Kidney (tissue), 13 donors: ENCODE measurements at regions not wholly inside any gene's neighbourhood (a gene's known extent, or its start where the extent isn't known, plus 50 kb on each side); places are given as distances from the start of the nearest gene placed in this dataset.
"Not testable (repeated sequence)": the region's sequence is repeated elsewhere in the genome, so short reads cannot be mapped to it uniquely, and the experiment has no call there.

Source experiments
- DNase-seq, 5 donors: peaks; one replicate each; pipeline ENCODE4 v3.0.0-alpha.2; 2013 to 2020
- FAIRE-seq: peaks from 2 replicates; lab custom pipeline; 2012; peaks lifted over from hg19 to GRCh38; lab: Jason Lieb, UNC
- H3K27ac ChIP-seq, 2 donors: one replicate each; pipeline ENCODE4 v1.7.0; 2013; ENCODE audit warnings: low read depth in 2 of 2, low read length in 2 of 2, inconsistent platforms in 1 of 2
- H3K27me3 ChIP-seq: one replicate; pipeline ENCODE4 v1.7.1; 2013; ENCODE audit warnings: low read length, inconsistent platforms; ENCODE audit not compliant: control insufficient read depth, insufficient read depth
- H3K36me3 ChIP-seq, 3 donors: one replicate each; pipeline versions ENCODE4 v1.7.0 to v1.7.1; 2013; ENCODE audit warnings: low read length in 3 of 3, control low read depth in 1 of 3, inconsistent platforms in 1 of 3; ENCODE audit not compliant: insufficient read depth in 3 of 3, control insufficient read depth in 2 of 3
- H3K4me1 ChIP-seq, 3 donors: one replicate each; pipeline versions ENCODE4 v1.7.0 to v1.7.1; 2013; ENCODE audit warnings: low read length in 3 of 3, inconsistent platforms in 1 of 3, low read depth in 1 of 3; ENCODE audit not compliant: control insufficient read depth in 2 of 3, insufficient read depth in 2 of 3
- H3K4me3 ChIP-seq, 3 donors: one replicate each; pipeline versions ENCODE4 v1.7.0 to v1.8.1; 2013; ENCODE audit warnings: low read length in 3 of 3, control low read depth in 1 of 3, inconsistent platforms in 1 of 3
- H3K9ac ChIP-seq, 3 donors: one replicate each; pipeline versions ENCODE4 v1.7.0 to v1.7.1; 2013; ENCODE audit warnings: low read length in 3 of 3, control low read depth in 1 of 3, inconsistent platforms in 1 of 3
- H3K9me3 ChIP-seq, 3 donors: one replicate each; pipeline versions ENCODE4 v1.7.0 to v1.7.1; 2013; ENCODE audit warnings: low read length in 3 of 3, control low read depth in 1 of 3, inconsistent platforms in 1 of 3; ENCODE audit not compliant: control insufficient read depth in 2 of 3, insufficient read depth in 1 of 3
- CTCF ChIP-seq: IDR thresholded peaks from 3 replicates; pipeline ENCODE4 v1.5.1; 2012; ENCODE audit warnings: mild to moderate bottlenecking, moderate library complexity, borderline replicate concordance; ENCODE audit not compliant: insufficient read depth; ENCODE audit errors: extremely low read depth
- intact Hi-C: fragments of 100-400 bp; cut with DNase I; formaldehyde crosslinking; loops from one replicate; pipeline ENCODE4 v1.11.1; 2022
- donor health status: control.
- donor health status: control.
- donor health status: control.
- donor health status: control.
- donor health status: control.
- donor health status: DM: yes; HTN: yes; CAD: no.
- donor health status: Normal renal cell carcinoma (clear cell type).

- TF ChIP-seq CTCF: no peak
- no peak overlapping the region for H3K9ac ChIP-seq
- no peaks in the 10 kb centered on the region for H3K36me3 ChIP-seq
- no peaks in the 10 kb centered on the region for H3K9me3 ChIP-seq
- no peak overlapping the region for H3K4me3 ChIP-seq
- intact Hi-C loops: no loop called here
- H3K4me1 ChIP-seq: no peaks in the 10 kb centered on the region
- H3K27ac ChIP-seq: no peak overlapping the region
- H3K27me3 ChIP-seq: no peaks in the 10 kb centered on the region
- FAIRE-seq (no peak), DNase-seq (no peak)
Observed at GRCh38 chr2:22449696-22450095, 935.3 kb upstream of the KLHL29 start.

- no peaks in the 10 kb centered on the region for H3K4me1 ChIP-seq
- intact Hi-C loops: no loop called here
- H3K27ac ChIP-seq: no peak overlapping the region
- no peak overlapping the region for H3K4me3 ChIP-seq
- no peaks in the 10 kb centered on the region for H3K36me3 ChIP-seq
- DNase-seq: no peak
- FAIRE-seq: no peak
- TF ChIP-seq CTCF: no peak
- no peaks in the 10 kb centered on the region for H3K9me3 ChIP-seq
- H3K27me3 ChIP-seq: no peaks in the 10 kb centered on the region
- no peak overlapping the region for H3K9ac ChIP-seq
Observed at GRCh38 chr2:22450831-22451230, 934.1 kb upstream of the KLHL29 start.

- Histone ChIP-seq H3K4me3 (no peak overlapping the region), H3K27me3 (no peaks in the 10 kb centered on the region), H3K4me1 (no peaks in the 10 kb centered on the region), H3K9ac (no peak overlapping the region), H3K27ac (no peak overlapping the region), H3K36me3 (no peaks in the 10 kb centered on the region), H3K9me3 (no peaks in the 10 kb centered on the region)
- TF ChIP-seq CTCF: no peak
- peak in 2 of 5 donors; percentile 2 to 19 for DNase-seq
- intact Hi-C loops: no loop called here
- no peak for FAIRE-seq
Observed at GRCh38 chr2:22454826-22455485, 930.0 kb upstream of the KLHL29 start.

- Histone ChIP-seq H3K9me3 (no peaks in the 10 kb centered on the region), H3K4me1 (no peaks in the 10 kb centered on the region), H3K27me3 (no peaks in the 10 kb centered on the region), H3K36me3 (no peaks in the 10 kb centered on the region), H3K27ac (no peak overlapping the region), H3K9ac (no peak overlapping the region), H3K4me3 (no peak overlapping the region)
- FAIRE-seq (no peak), DNase-seq (no peak)
- intact Hi-C loops: no loop called here
- TF ChIP-seq CTCF: no peak
Observed at GRCh38 chr2:22458440-22458839, 926.5 kb upstream of the KLHL29 start.

- H3K36me3 ChIP-seq, H3K4me3 ChIP-seq, H3K9ac ChIP-seq, intact Hi-C loops, H3K27ac ChIP-seq, H3K27me3 ChIP-seq, FAIRE-seq, DNase-seq, H3K4me1 ChIP-seq, H3K9me3 ChIP-seq: not testable (repeated sequence)
Observed at GRCh38 chr2:22475103-22475502, 909.9 kb upstream of the KLHL29 start.
